K562 (cell line): ENCODE measurements at regions not wholly inside any gene's neighbourhood (a gene's known extent, or its start where the extent isn't known, plus 50 kb on each side); places are given as distances from the start of the nearest gene placed in this dataset.
"Not testable (repeated sequence)": the region's sequence is repeated elsewhere in the genome, so short reads cannot be mapped to it uniquely, and the experiment has no call there.

Source experiments
- ATAC-seq: fragments of 200-7000 bp; cut with Tn5 transposase; 3 replicates; pipeline ENCODE4 v1.9.1; 2020; ENCODE audit warnings: moderate library complexity
- BruUV-seq: library from RNA; stranded (reverse); fragments of 400-500 nt; replicated peaks from 2 replicates; lab custom pipeline; 2021; lab: Mats Ljungman, UMichigan
- CTCF ChIA-PET: fragments of 300-600 bp; formaldehyde crosslinking; extraction: SDS; loops from one replicate; lab custom pipeline; 2021; ENCODE audit warnings: low intra/inter-chr PET ratio; lab: Yijun Ruan, JAX
- POLR2A ChIA-PET: fragments of 300-600, 350-650 bp; sonication (Branson Sonifier 250); formaldehyde crosslinking; extraction: SDS; loops from one replicate; lab custom pipeline; 2021; ENCODE audit warnings: antibody characterized with exemption, inconsistent platforms; lab: Yijun Ruan, JAX
- DNase-seq, 4 experiments: peaks; one replicate each; pipeline versions ENCODE4 v3.0.0 to v3.0.0-alpha.2; 2011 to 2018; ENCODE audit warnings: low spot score in 3 of 4, mixed read lengths in 3 of 4; ENCODE audit errors: extremely low read depth in 1 of 4
- FAIRE-seq: peaks from 2 replicates; lab custom pipeline; 2011; peaks lifted over from hg19 to GRCh38; lab: Jason Lieb, UNC
- H2AFZ ChIP-seq: 2 replicates; pipeline ENCODE4 v1.6.0; 2011; ENCODE audit warnings: low read depth, low read length, control low read depth, inconsistent platforms
- H3K27ac ChIP-seq: fragments of 200-600 bp; 3 replicates; pipeline ENCODE4 v1.8.0; 2011; ENCODE audit warnings: low read depth, mild to moderate bottlenecking, control low read depth, inconsistent platforms, low read length, moderate library complexity, mixed read lengths; ENCODE audit errors: extremely low read depth
- H3K27me3 ChIP-seq, 2 experiments: fragments of 300-600 bp in 1 of 2; 2 replicates in 1 of 2; 3 replicates in 1 of 2; pipeline versions ENCODE4 v1.6.0 to v1.8.0; 2011; ENCODE audit warnings: inconsistent platforms in 2 of 2, low read length in 2 of 2, mild to moderate bottlenecking in 1 of 2, mixed read lengths in 1 of 2, moderate library complexity in 1 of 2; ENCODE audit not compliant: control insufficient read depth in 2 of 2, insufficient read depth in 2 of 2
- H3K36me3 ChIP-seq: fragments of 300-600 bp; 3 replicates; pipeline ENCODE4 v1.8.0; 2011; ENCODE audit warnings: mild to moderate bottlenecking, low read length, inconsistent platforms; ENCODE audit not compliant: control insufficient read depth, insufficient read depth
- H3K4me1 ChIP-seq, 2 experiments: fragments of 200-600 bp in 1 of 2; replicated peaks in 1 of 2; 2 replicates in 1 of 2; 3 replicates in 1 of 2; pipeline versions ENCODE4 v1.5.1 to v1.8.0; 2011; ENCODE audit warnings: inconsistent platforms in 2 of 2, low read length in 2 of 2, mild to moderate bottlenecking in 1 of 2, mixed read lengths in 1 of 2, moderate library complexity in 1 of 2; ENCODE audit not compliant: control insufficient read depth in 2 of 2, insufficient read depth in 2 of 2
- H3K4me2 ChIP-seq: 2 replicates; pipeline ENCODE4 v1.6.1; 2011; ENCODE audit warnings: low read length, control low read depth, inconsistent platforms, mixed read lengths; ENCODE audit not compliant: insufficient read depth
- H3K4me3 ChIP-seq: fragments of 200-600 bp; sonication (generic), shearing (Covaris generic); 2 replicates; pipeline ENCODE4 v1.5.1; 2016; ENCODE audit warnings: control low read depth, inconsistent platforms
- H3K79me2 ChIP-seq: fragments of 200-600 bp; 3 replicates; pipeline ENCODE4 v1.8.0; 2011; ENCODE audit warnings: low read length, inconsistent platforms; ENCODE audit not compliant: control insufficient read depth, insufficient read depth
- H3K9ac ChIP-seq, 2 experiments: 2 replicates each; pipeline versions ENCODE4 v1.6.0 to v1.6.1; 2011; ENCODE audit warnings: low read depth in 2 of 2, low read length in 2 of 2, control low read depth in 1 of 2, inconsistent platforms in 1 of 2, mild to moderate bottlenecking in 1 of 2, mixed read lengths in 1 of 2; ENCODE audit not compliant: insufficient read depth in 1 of 2
- H3K9me1 ChIP-seq: one replicate; pipeline ENCODE4 v1.6.0; 2011; ENCODE audit warnings: inconsistent platforms, mild to moderate bottlenecking, low read length, moderate library complexity; ENCODE audit not compliant: control insufficient read depth, insufficient read depth
- H3K9me3 ChIP-seq: replicated peaks from 2 replicates; pipeline ENCODE4 v1.5.1; 2011; ENCODE audit warnings: low read depth, low read length, inconsistent platforms; ENCODE audit not compliant: control insufficient read depth, insufficient read depth
- H4K20me1 ChIP-seq: replicated peaks from 2 replicates; pipeline ENCODE4 v1.6.1; 2011; ENCODE audit warnings: low read length, inconsistent platforms, mixed read lengths; ENCODE audit not compliant: control insufficient read depth, insufficient read depth
- GTF2E2 ChIP-seq: fragments of 200-800 bp; sonication (Bioruptor generic); IDR thresholded peaks from 2 replicates; pipeline ENCODE4 v1.6.1; 2016; ENCODE audit warnings: missing genetic modification characterization, missing compliant biosample characterization
- HNRNPK ChIP-seq: fragments of 200-400 bp; formaldehyde crosslinking; IDR thresholded peaks from one replicate; pipeline ENCODE4 v1.6.1; 2018; ENCODE audit warnings: mild to moderate bottlenecking, low read depth, low read length; ENCODE audit not compliant: poor library complexity, severe bottlenecking
- KDM1A ChIP-seq, 2 experiments: fragments of 450-650 bp; IDR thresholded peaks; 2 replicates each; pipeline ENCODE4 v1.6.1; 2016; ENCODE audit warnings: mild to moderate bottlenecking in 2 of 2
- MCM5 ChIP-seq: fragments of 450-650 bp; IDR thresholded peaks from 2 replicates; pipeline ENCODE4 v1.6.1; 2016; ENCODE audit warnings: low read depth
- PRMT5 ChIP-seq: sonication (generic); formaldehyde crosslinking; IDR thresholded peaks from 2 replicates; pipeline ENCODE4 v1.5.0; 2020; ENCODE audit warnings: missing genetic modification reagents
- STAG1 ChIP-seq: sonication (generic); formaldehyde crosslinking; IDR thresholded peaks from 2 replicates; pipeline ENCODE4 v1.5.0; 2020; ENCODE audit warnings: missing genetic modification reagents, borderline replicate concordance
- TAF7 ChIP-seq: fragments of 450-650 bp; IDR thresholded peaks from 2 replicates; pipeline ENCODE4 v1.6.1; 2016; ENCODE audit warnings: missing genetic modification characterization, missing compliant biosample characterization
- ZNF3 ChIP-seq: fragments of 250-450 bp; sonication (Bioruptor Pico); IDR thresholded peaks from 2 replicates; pipeline ENCODE4 v1.5.0; 2021; ENCODE audit warnings: mild to moderate bottlenecking, moderate library complexity
- ZNF431 ChIP-seq: sonication (generic); formaldehyde crosslinking; IDR thresholded peaks from 2 replicates; pipeline ENCODE4 v1.8.0; 2022; ENCODE audit warnings: mild to moderate bottlenecking, missing genetic modification reagents
- whole genome bisulfite sequencing: fragments of 100-300 bp; shearing (Covaris generic); methylation state at CpG from one replicate; pipeline ENCODE4 v1.1.6; 2016; ENCODE audit warnings: low coverage, mixed read lengths; ENCODE audit not compliant: insufficient coverage; ENCODE audit errors: missing lambda C conversion rate; 5-methylcytosine and 5-hydroxymethylcytosine counted together
- in situ Hi-C: fragments of 300-500 bp; cut with MboI; formaldehyde crosslinking; loops from 4 replicates; pipeline ENCODE4 v1.15.0; 2018; ENCODE audit warnings: inconsistent platforms, mixed read lengths
- intact Hi-C: fragments of 100-400 bp; cut with micrococcal nuclease; formaldehyde crosslinking; loops from 2 replicates; pipeline ENCODE4 v1.14.2; 2022

- H3K9ac ChIP-seq, H3K9me1 ChIP-seq, intact Hi-C loops, H3K27me3 ChIP-seq, FAIRE-seq, POLR2A ChIA-PET, H4K20me1 ChIP-seq, DNase-seq, H3K4me3 ChIP-seq, H3K4me2 ChIP-seq, H3K9me3 ChIP-seq, H3K4me1 ChIP-seq, H3K36me3 ChIP-seq, H3K27ac ChIP-seq, CTCF ChIA-PET, H2AFZ ChIP-seq, BruUV-seq, ATAC-seq, H3K79me2 ChIP-seq: not testable (repeated sequence)
- WGBS: 5% methylated on average over 3 of the region's 3 CpGs
- TF ChIP-seq ZNF431 (CRISPR knock-in tag): peak; percentile 74; the same call in 1 of the 2 replicates
- in situ Hi-C loops: loop anchor here (25.0 kb wide), 1 partner anchor 837 kb away; no protein-coding TSS in a partner anchor
Observed at GRCh38 chrX:2149055-2149454, 351.7 kb downstream of the DHRSX start.

- TF ChIP-seq STAG1 (CRISPR knock-in tag): no peak
- no peak for TF ChIP-seq KDM1A (IDR thresholded peaks at IDR 0.05)
- TF ChIP-seq PRMT5 (CRISPR knock-in tag): no peak
- TF ChIP-seq GTF2E2 (tag): no peak
- TF ChIP-seq TAF7 (tag): no peak
- no peak for TF ChIP-seq MCM5
- TF ChIP-seq ZNF3 (CRISPR knock-in tag): no peak
- no peak for TF ChIP-seq HNRNPK
Observed at GRCh38 chrX:2147928-2148327, 352.8 kb downstream of the DHRSX start.

More at GRCh38 chrX:2147928-2148327, 352.8 kb downstream of the DHRSX start:
- H3K4me1 ChIP-seq: no peaks in the 10 kb centered on the region
- intact Hi-C loops: no loop called here
- H3K27me3 ChIP-seq: no peaks in the 10 kb centered on the region; a peak in 1 of 5 replicates
- ATAC-seq: no peak
- H3K4me3 ChIP-seq: no peak overlapping the region
- WGBS: 4% methylated on average over 3 of the region's 3 CpGs
- H3K27ac ChIP-seq: no peak overlapping the region
- H3K9me1 ChIP-seq: no peaks in the 10 kb centered on the region
- H3K9ac ChIP-seq: no peak overlapping the region
- H3K4me2 ChIP-seq: no peak overlapping the region
- ChIA-PET POLR2A (no interaction called here), CTCF (no interaction called here)
- no peaks in the 10 kb centered on the region for H3K36me3 ChIP-seq
- no peaks in the 10 kb centered on the region for H3K79me2 ChIP-seq
- no peak overlapping the region for H2AFZ ChIP-seq
- FAIRE-seq: no peak
- no peaks in the 10 kb centered on the region for H4K20me1 ChIP-seq
- BruUV-seq: no TSS peak
- H3K9me3 ChIP-seq: no peaks in the 10 kb centered on the region
- DNase-seq: no peak
- in situ Hi-C loops: loop anchor here (25.0 kb wide), 1 partner anchor 836 kb away; no protein-coding TSS in a partner anchor
